Activated CD8-positive, alpha-beta memory T cell treated with anti-CD3 and anti-CD28 coated beads, Interleukin-2, amount 50 U/mL, for 24 hours (primary cell): ENCODE measurements at regions not wholly inside any gene's neighbourhood (a gene's known extent, or its start where the extent isn't known, plus 50 kb on each side); places are given as distances from the start of the nearest gene placed in this dataset.
"Not testable (repeated sequence)": the region's sequence is repeated elsewhere in the genome, so short reads cannot be mapped to it uniquely, and the experiment has no call there.

Experiments
- DNase-seq: peaks from one replicate; pipeline ENCODE4 v3.0.0-alpha.2; 2020; ENCODE audit errors: extremely low read depth

DNA sequence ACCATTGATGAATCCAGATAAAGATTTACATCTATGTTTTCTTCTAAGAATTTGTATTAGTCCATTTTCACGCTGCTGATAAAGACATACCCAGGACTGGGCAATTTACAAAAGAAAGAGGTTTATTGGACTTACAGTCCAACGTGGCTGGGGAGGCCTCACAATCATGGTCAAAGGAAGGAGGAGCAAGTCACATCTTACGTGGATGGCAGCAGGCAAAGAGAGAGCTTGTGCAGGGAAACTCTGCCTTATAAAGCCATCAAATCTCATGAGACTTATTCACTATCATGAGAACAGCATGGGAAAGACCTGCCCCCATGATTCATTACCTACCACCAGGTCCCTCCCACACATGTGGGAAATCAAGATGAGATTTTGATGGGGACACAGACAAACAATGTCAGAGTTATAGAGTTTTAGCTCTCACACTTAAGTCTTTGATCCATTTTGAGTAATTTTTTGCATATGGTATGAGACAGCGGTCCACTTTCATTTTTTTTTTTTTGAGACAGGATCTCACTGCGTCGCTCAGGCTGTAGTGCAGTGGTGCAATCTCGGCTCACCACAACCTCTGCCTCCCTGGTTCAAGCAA is 53.5 kb upstream of the JADE2 start:
- not testable (repeated sequence) for DNase-seq

- DNase-seq, result no peak
These were observed 56.5 kb upstream of the JADE2 start for GRCh38 chr5:134468921-134469400.

GRCh38 chr5:134467231-134467630 is 55.5 kb upstream of the CDKN2AIPNL start:
- DNase-seq, result no peak

- DNase-seq, result peak; percentile 7
These were observed 54.8 kb upstream of the CDKN2AIPNL start for GRCh38 chr5:134466241-134467069.

- DNase-seq, result peak; percentile 9
These were observed 54.1 kb upstream of the CDKN2AIPNL start for GRCh38 chr5:134465816-134466240.

- DNase-seq, result no peak
These were observed 53.5 kb upstream of the CDKN2AIPNL start for GRCh38 chr5:134464988-134465815.

- DNase-seq, result no peak
These were observed 52.5 kb upstream of the CDKN2AIPNL start for GRCh38 chr5:134463991-134464760.

GRCh38 chr5:134463176-134463720 is 51.6 kb upstream of the CDKN2AIPNL start:
- DNase-seq, result no peak

DNA sequence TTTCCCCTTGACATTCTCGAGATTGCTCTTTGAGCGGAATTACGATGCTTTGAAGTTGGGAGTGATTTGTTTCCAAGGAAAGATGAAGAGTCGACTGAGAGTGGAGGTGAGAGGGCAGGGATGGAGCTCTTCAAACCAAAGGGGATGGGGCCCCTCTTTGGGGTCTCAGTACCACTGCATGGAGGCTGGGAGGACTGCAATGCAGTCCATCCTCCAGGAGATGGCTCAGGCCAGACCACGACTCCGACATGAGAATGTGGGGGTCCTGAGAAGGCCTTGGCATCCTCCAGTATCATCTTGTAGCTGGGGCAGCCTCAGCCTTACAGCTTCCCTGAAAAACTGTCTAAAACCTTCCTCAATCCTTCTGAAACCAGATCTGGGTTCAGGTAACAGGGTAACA is 51.1 kb upstream of the CDKN2AIPNL start:
- no peak for DNase-seq

DNA sequence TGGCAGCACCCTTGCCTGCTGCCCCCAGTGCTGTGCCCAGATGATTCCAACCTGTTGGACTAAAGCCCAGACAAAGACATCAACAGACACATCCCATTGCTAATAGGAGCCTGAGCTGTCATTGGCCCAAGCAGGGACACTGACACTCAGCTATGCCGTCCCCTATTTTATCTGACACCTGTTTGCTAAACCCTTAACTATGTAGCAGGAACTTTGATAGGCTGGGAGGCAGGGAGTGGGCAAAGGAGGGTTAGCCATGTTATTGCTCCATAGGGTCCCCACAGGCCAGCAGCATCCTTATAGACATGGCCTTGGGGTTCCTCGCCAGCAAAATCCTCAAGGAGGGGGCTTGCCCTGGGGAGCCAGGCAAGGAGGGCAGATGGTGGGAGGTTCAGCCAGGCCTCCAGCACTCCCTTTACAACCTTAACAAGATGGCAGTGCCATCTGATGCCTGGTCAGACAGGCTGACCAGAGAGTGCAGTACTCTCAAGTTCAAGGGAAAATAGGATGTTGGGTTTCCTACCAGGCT is 50.4 kb upstream of the CDKN2AIPNL start:
- DNase-seq, result no peak
